ENCODE measurements at regions not wholly inside any gene's neighbourhood (a gene's known extent, or its start where the extent isn't known, plus 50 kb on each side); places are given as distances from the start of the nearest gene placed in this dataset.

- TF ChIP-seq CTCF (conservative IDR thresholded peaks at IDR 0.05 in 1 of 2, IDR thresholded peaks at IDR 0.05 in 1 of 2; ENCODE audit: extremely low read depth in 1 of 2, insufficient read depth in 1 of 2, low read depth in 1 of 2, low read length in 2 of 2) (no peak), EZH2 (IDR thresholded peaks at IDR 0.05; ENCODE audit: borderline replicate concordance, low read length) (no peak)
Measured at GRCh38 chr12:103175625-103176024, 218.2 kb downstream of the ASCL1 start.

Data from mammary epithelial cell (primary cell).